Naive thymus-derived CD4-positive, alpha-beta T cell (primary cell): ENCODE measurements at regions not wholly inside any gene's neighbourhood (a gene's known extent, or its start where the extent isn't known, plus 50 kb on each side); places are given as distances from the start of the nearest gene placed in this dataset.

ENCODE experiments used
- ATAC-seq: fragments of 150-1000 bp; cut with Tn5 transposase; 2 replicates; pipeline ENCODE4 v1.10.0; 2021; ENCODE audit warnings: mild to moderate bottlenecking, moderate library complexity
- CTCF ChIA-PET: fragments of 350-600 bp; sonication (Branson Sonifier 250); formaldehyde crosslinking; loops from one replicate; lab custom pipeline; 2021; ENCODE audit warnings: antibody characterized with exemption; lab: Charles Lee
- POLR2A ChIA-PET: fragments of 350-600 bp; sonication (Branson Sonifier 250); formaldehyde crosslinking; loops from one replicate; lab custom pipeline; 2021; ENCODE audit warnings: antibody characterized with exemption, inconsistent platforms; lab: Charles Lee
- DNase-seq, 9 donors: peaks; one replicate each; pipeline versions ENCODE4 v3.0.0 to v3.0.0-alpha.2; 2020 to 2022; ENCODE audit warnings: mixed read lengths in 1 of 9
- H3K27ac ChIP-seq: one replicate; pipeline ENCODE4 v1.7.0; 2013; ENCODE audit warnings: mild to moderate bottlenecking, low read depth, low read length, moderate library complexity
- H3K27me3 ChIP-seq, 2 donors: one replicate each; pipeline ENCODE4 v1.7.0; 2013; ENCODE audit warnings: low read length in 2 of 2, mild to moderate bottlenecking in 2 of 2, moderate library complexity in 2 of 2; ENCODE audit not compliant: control insufficient read depth in 2 of 2, insufficient read depth in 2 of 2
- H3K36me3 ChIP-seq, 3 experiments: 1 replicate in 2 of 3; 2 replicates in 1 of 3; pipeline ENCODE4 v1.7.0; 2013; ENCODE audit warnings: low read length in 3 of 3, mild to moderate bottlenecking in 3 of 3, moderate library complexity in 1 of 3; ENCODE audit not compliant: insufficient read depth in 3 of 3, control insufficient read depth in 2 of 3
- H3K4me1 ChIP-seq, 2 donors: one replicate each; pipeline ENCODE4 v1.7.0; 2013; ENCODE audit warnings: low read length in 2 of 2, mild to moderate bottlenecking in 2 of 2, moderate library complexity in 1 of 2; ENCODE audit not compliant: control insufficient read depth in 2 of 2, insufficient read depth in 2 of 2
- H3K4me3 ChIP-seq: 2 replicates; pipeline ENCODE4 v1.7.0; 2013; ENCODE audit warnings: mild to moderate bottlenecking, low read length
- H3K9me3 ChIP-seq, 3 experiments: 1 replicate in 2 of 3; 2 replicates in 1 of 3; pipeline ENCODE4 v1.7.0; 2013; ENCODE audit warnings: low read length in 3 of 3; ENCODE audit not compliant: control insufficient read depth in 2 of 3
- H3K27ac Mint-ChIP-seq, 9 donors: one replicate each; pipeline ENCODE4 v1.8.0; 2020 to 2022; ENCODE audit warnings: mixed read lengths in 9 of 9, mild to moderate bottlenecking in 8 of 9, moderate library complexity in 5 of 9, inconsistent platforms in 2 of 9
- H3K27me3 Mint-ChIP-seq, 5 donors: one replicate each; pipeline ENCODE4 v1.8.0; 2021 to 2022; ENCODE audit warnings: mixed read lengths in 5 of 5, mild to moderate bottlenecking in 1 of 5
- H3K36me3 Mint-ChIP-seq, 5 donors: one replicate each; pipeline ENCODE4 v1.8.0; 2020 to 2022; ENCODE audit warnings: mixed read lengths in 5 of 5, mild to moderate bottlenecking in 3 of 5, inconsistent platforms in 1 of 5
- H3K4me1 Mint-ChIP-seq, 7 donors: one replicate each; pipeline ENCODE4 v1.8.0; 2020 to 2022; ENCODE audit warnings: mixed read lengths in 7 of 7, mild to moderate bottlenecking in 3 of 7, inconsistent platforms in 1 of 7
- H3K4me3 Mint-ChIP-seq, 10 donors: one replicate each; pipeline ENCODE4 v1.8.0; 2020 to 2022; ENCODE audit warnings: mild to moderate bottlenecking in 10 of 10, mixed read lengths in 10 of 10, moderate library complexity in 6 of 10, inconsistent platforms in 2 of 10
- H3K9me3 Mint-ChIP-seq, 11 donors: one replicate each; pipeline ENCODE4 v1.8.0; 2020 to 2022; ENCODE audit warnings: mixed read lengths in 11 of 11, mild to moderate bottlenecking in 4 of 11, inconsistent platforms in 1 of 11, moderate library complexity in 1 of 11
- intact Hi-C, 2 donors: fragments of 100-400 bp; cut with micrococcal nuclease; formaldehyde crosslinking; loops; one replicate each; pipeline ENCODE4 v1.15.1; 2023

DNA sequence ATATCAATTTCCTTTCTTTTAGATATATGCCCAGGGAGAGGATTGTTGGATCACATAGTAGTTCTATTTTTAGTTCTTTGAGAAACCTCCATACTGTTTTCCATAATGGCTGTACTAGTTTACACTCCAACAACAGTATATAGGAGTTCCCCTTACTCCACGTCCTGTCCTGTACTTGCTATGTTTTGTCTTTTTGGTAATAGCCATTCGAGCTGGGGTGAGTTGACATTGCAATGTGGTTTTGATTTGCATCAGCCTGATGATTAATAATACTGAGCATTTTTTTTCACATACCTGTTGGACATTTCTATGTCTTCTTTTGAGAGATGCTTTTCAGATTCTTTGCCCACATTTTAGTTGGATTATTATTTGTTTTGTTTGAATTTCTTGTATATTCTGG is 445.9 kb downstream of the NTRK2 start:
- Histone ChIP-seq H3K27me3 (peaks cover 0 to 4% of the 10 kb centered on the region in 2 donors), H3K4me3 (no peak overlapping the region), H3K9me3 (no peaks in the 10 kb centered on the region), H3K4me1 (no peaks in the 10 kb centered on the region), H3K36me3 (no peaks in the 10 kb centered on the region), H3K27ac (no peak overlapping the region)
- CTCF ChIA-PET: no interaction called here
- POLR2A ChIA-PET: no interaction called here
- intact Hi-C loops: no loop called here
- H3K27ac Mint-ChIP-seq: no peak overlapping the region
- H3K4me1 Mint-ChIP-seq: no peaks in the 10 kb centered on the region
- no peak for ATAC-seq
- DNase-seq: no peak
- no peak overlapping the region for H3K4me3 Mint-ChIP-seq
- peaks cover 0 to 4% (median 0%) of the 10 kb centered on the region in 11 donors for H3K9me3 Mint-ChIP-seq
- no peaks in the 10 kb centered on the region for H3K36me3 Mint-ChIP-seq
- peaks cover 0 to 37% (median 16%) of the 10 kb centered on the region in 5 donors for H3K27me3 Mint-ChIP-seq

DNA sequence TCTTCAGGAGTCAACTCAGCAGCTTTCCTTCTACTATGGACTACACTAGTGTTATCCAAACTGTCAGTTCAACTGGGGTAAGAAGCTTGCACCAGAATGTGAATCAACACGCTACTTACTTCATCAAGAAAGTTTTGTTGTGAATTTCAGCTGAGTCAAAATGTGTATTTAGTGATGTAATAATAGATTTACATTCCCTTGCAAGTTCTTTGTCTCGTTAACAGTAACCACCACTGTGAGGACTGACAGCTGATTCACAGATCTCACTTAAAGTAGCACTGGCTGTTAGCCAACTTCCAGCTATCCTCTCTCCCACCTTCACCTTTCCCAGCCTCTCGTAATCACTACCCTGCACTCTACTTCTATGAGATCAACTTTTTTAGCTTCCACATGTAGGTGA is 445.3 kb downstream of the NTRK2 start:
- ChIA-PET POLR2A (no interaction called here), CTCF (no interaction called here)
- no peaks in the 10 kb centered on the region for H3K36me3 Mint-ChIP-seq
- no peak overlapping the region for H3K27ac ChIP-seq
- intact Hi-C loops: no loop called here
- H3K27me3 ChIP-seq: peaks cover 0 to under 1% of the 10 kb centered on the region in 2 donors
- H3K4me3 ChIP-seq: no peak overlapping the region
- no peaks in the 10 kb centered on the region for H3K9me3 Mint-ChIP-seq
- H3K36me3 ChIP-seq: no peaks in the 10 kb centered on the region
- H3K4me1 Mint-ChIP-seq: no peaks in the 10 kb centered on the region
- no peak overlapping the region for H3K4me3 Mint-ChIP-seq
- ATAC-seq (no peak), DNase-seq (no peak)
- H3K4me1 ChIP-seq: no peaks in the 10 kb centered on the region
- no peak overlapping the region for H3K27ac Mint-ChIP-seq
- peaks cover 0 to 37% (median 16%) of the 10 kb centered on the region in 5 donors for H3K27me3 Mint-ChIP-seq
- H3K9me3 ChIP-seq: no peaks in the 10 kb centered on the region

GRCh38 chr9:85112933-85113418 is 443.4 kb downstream of the NTRK2 start:
- Mint-ChIP-seq H3K4me3 (no peak overlapping the region), H3K36me3 (no peaks in the 10 kb centered on the region), H3K27me3 (peaks cover 0 to 39% (median 17%) of the 10 kb centered on the region in 5 donors), H3K4me1 (no peaks in the 10 kb centered on the region), H3K9me3 (peaks cover 0 to 2% (median 0%) of the 10 kb centered on the region in 11 donors), H3K27ac (no peak overlapping the region)
- Histone ChIP-seq H3K27ac (no peak overlapping the region), H3K27me3 (no peaks in the 10 kb centered on the region), H3K36me3 (no peaks in the 10 kb centered on the region), H3K9me3 (no peaks in the 10 kb centered on the region), H3K4me1 (no peaks in the 10 kb centered on the region), H3K4me3 (no peak overlapping the region)
- ATAC-seq (no peak), DNase-seq (no peak)
- POLR2A ChIA-PET: no interaction called here
- CTCF ChIA-PET: interaction anchor here (0.6 kb wide), 1 partner anchor 1136 kb away, joined by 3 read pairs; no protein-coding TSS in a partner anchor
- intact Hi-C loops: no loop called here

GRCh38 chr9:85112391-85112790 is 442.9 kb downstream of the NTRK2 start:
- Mint-ChIP-seq H3K27ac (no peak overlapping the region), H3K4me3 (no peak overlapping the region), H3K9me3 (peaks cover 0 to 2% (median 0%) of the 10 kb centered on the region in 11 donors), H3K36me3 (no peaks in the 10 kb centered on the region), H3K27me3 (peaks cover 0 to 39% (median 17%) of the 10 kb centered on the region in 5 donors), H3K4me1 (no peaks in the 10 kb centered on the region)
- ChIA-PET POLR2A (no interaction called here), CTCF (no interaction called here)
- H3K9me3 ChIP-seq: no peaks in the 10 kb centered on the region
- intact Hi-C loops: no loop called here
- no peaks in the 10 kb centered on the region for H3K36me3 ChIP-seq
- H3K4me3 ChIP-seq: no peak overlapping the region
- no peak overlapping the region for H3K27ac ChIP-seq
- H3K4me1 ChIP-seq: no peaks in the 10 kb centered on the region
- DNase-seq: no peak
- H3K27me3 ChIP-seq: no peaks in the 10 kb centered on the region
- no peak for ATAC-seq

DNA sequence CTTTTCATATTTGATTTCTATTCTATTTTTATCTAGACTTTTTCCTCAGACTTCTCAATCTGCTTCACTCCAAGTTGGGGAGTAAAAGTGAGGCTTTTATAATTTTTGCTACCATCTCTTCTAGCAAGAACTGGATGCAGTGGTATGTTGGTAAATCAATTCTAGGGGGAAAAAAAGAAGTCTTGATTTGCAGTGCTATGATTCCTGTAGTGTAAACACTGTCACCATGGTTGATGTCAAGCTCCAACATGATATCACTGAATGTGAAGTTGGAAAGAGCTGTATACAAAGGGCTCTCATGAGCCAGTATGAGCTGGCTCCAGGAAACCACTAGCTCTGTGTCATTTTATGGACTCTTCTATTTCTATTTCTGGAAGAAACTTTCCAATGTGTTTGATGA is 439.2 kb downstream of the NTRK2 start:
- Histone ChIP-seq H3K27me3 (no peaks in the 10 kb centered on the region), H3K9me3 (no peaks in the 10 kb centered on the region), H3K4me3 (no peak overlapping the region), H3K4me1 (no peaks in the 10 kb centered on the region), H3K27ac (no peak overlapping the region), H3K36me3 (no peaks in the 10 kb centered on the region)
- ATAC-seq (no peak), DNase-seq (no peak)
- no peak overlapping the region for H3K27ac Mint-ChIP-seq
- H3K4me1 Mint-ChIP-seq: no peaks in the 10 kb centered on the region
- ChIA-PET CTCF (interaction anchor here (0.7 kb wide), 1 partner anchor 1421 kb away, joined by 4 read pairs; no protein-coding TSS in a partner anchor), POLR2A (no interaction called here)
- H3K9me3 Mint-ChIP-seq: peaks cover 0 to 5% (median 0%) of the 10 kb centered on the region in 11 donors
- intact Hi-C loops: no loop called here
- peaks cover 0 to 27% (median 16%) of the 10 kb centered on the region in 5 donors for H3K27me3 Mint-ChIP-seq
- no peaks in the 10 kb centered on the region for H3K36me3 Mint-ChIP-seq
- no peak overlapping the region for H3K4me3 Mint-ChIP-seq

- Mint-ChIP-seq H3K4me1 (no peaks in the 10 kb centered on the region), H3K27me3 (peaks cover 0 to 27% (median 16%) of the 10 kb centered on the region in 5 donors), H3K9me3 (peaks cover 0 to 5% (median 0%) of the 10 kb centered on the region in 11 donors), H3K4me3 (no peak overlapping the region), H3K36me3 (no peaks in the 10 kb centered on the region), H3K27ac (no peak overlapping the region)
- Histone ChIP-seq H3K27me3 (no peaks in the 10 kb centered on the region), H3K9me3 (no peaks in the 10 kb centered on the region), H3K4me3 (no peak overlapping the region), H3K36me3 (no peaks in the 10 kb centered on the region), H3K27ac (no peak overlapping the region), H3K4me1 (no peaks in the 10 kb centered on the region)
- no peak for ATAC-seq
- no peak for DNase-seq
- ChIA-PET POLR2A (no interaction called here), CTCF (no interaction called here)
- intact Hi-C loops: no loop called here
Measured at GRCh38 chr9:85108229-85108628, 438.7 kb downstream of the NTRK2 start.

DNA sequence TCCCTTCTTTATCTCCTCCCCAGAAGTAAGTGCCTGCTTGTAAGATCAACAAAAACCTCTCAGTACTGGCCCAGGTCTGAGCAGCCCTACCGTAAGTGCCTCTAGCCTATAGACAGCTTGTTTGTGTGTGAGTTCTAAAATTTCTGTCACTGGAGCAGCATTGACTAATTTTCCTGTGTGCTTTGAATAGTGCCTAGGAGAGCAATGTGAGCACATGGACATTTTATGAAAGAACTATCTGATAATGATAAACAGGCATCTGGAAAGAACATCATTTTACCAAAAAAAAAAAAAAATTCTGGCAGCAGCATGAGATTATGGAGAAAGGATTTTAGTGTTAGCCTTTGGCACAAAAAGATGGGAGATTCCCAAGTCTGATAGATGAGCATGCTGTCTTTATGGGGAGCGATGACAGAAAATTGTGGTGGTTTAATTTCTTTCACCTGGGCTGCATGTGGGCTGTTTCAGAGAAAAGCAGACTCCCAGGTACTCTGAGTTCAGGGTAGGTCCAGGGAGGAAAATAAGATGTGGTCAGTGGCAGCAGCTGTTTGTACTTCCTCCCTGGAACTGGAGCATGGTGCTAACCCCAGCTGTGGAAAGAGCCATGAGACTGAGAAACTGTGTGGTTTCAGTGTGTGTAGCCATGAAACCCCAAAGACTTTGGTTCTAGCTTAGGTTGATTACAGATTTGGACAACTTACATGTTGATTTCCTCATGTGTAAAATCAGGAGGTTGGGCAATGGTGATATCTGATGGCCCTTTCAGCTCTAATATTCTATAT is 419.9 kb downstream of the NTRK2 start:
- Mint-ChIP-seq H3K36me3 (no peaks in the 10 kb centered on the region), H3K9me3 (peaks cover 0 to 7% (median 0%) of the 10 kb centered on the region in 11 donors), H3K27me3 (peaks cover 0 to 9% (median 4%) of the 10 kb centered on the region in 5 donors), H3K4me3 (no peak overlapping the region), H3K4me1 (no peaks in the 10 kb centered on the region), H3K27ac (no peak overlapping the region)
- no peak for DNase-seq
- H3K27me3 ChIP-seq: no peaks in the 10 kb centered on the region
- POLR2A ChIA-PET: no interaction called here
- no peak overlapping the region for H3K27ac ChIP-seq
- no peaks in the 10 kb centered on the region for H3K36me3 ChIP-seq
- no peak for ATAC-seq
- intact Hi-C loops: no loop called here
- no peaks in the 10 kb centered on the region for H3K9me3 ChIP-seq
- CTCF ChIA-PET: no interaction called here
- H3K4me3 ChIP-seq: no peak overlapping the region
- no peaks in the 10 kb centered on the region for H3K4me1 ChIP-seq
